Activated naive CD8-positive, alpha-beta T cell treated with anti-CD3 and anti-CD28 coated beads, Interleukin-2, amount 50 U/mL, for 16 hours (primary cell): ENCODE measurements at regions not wholly inside any gene's neighbourhood (a gene's known extent, or its start where the extent isn't known, plus 50 kb on each side); places are given as distances from the start of the nearest gene placed in this dataset.

ENCODE experiments used
- DNase-seq: peaks from one replicate; pipeline ENCODE4 v3.0.0-alpha.2; 2020; ENCODE audit warnings: low read depth, low spot score

DNA sequence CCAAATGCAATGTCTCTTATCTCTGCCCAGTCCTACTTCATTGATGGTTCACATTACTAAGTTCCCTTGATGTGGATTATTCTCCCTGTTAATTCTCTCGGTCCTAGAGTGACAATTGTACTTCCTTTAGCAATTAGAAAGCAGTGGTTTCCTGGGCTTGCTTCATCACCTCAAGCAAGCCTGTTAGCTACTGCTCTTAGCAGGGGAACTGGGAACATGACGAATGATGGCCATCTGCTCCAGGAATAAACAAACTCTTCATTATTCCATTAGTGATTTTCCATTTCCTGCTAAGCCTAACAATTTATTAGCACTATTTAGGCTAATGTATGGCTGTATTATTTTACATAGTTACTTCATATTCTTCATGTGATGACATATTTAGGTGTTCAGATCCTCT is 331.8 kb downstream of the MTX2 start:
- DNase-seq, result no peak

DNA sequence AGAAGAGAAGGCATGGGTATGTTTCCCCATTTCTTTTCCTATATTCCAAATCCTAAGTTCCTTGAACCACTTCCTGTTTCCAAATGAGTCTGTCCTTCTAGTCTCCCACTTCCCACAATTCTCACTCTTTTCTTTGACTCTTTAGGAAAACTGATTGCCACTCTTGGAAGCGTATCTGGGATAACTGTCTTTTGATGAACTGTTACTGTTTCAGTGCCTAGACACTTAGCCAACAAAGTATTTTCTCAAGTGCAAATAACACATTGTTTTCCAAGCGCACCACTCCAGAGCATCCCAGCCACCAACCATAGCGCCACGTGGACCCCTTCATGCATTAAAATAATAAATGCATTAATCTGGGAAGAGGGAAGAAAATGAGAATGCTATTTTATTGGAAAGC is 342.8 kb downstream of the MTX2 start:
- DNase-seq, result no peak

DNA sequence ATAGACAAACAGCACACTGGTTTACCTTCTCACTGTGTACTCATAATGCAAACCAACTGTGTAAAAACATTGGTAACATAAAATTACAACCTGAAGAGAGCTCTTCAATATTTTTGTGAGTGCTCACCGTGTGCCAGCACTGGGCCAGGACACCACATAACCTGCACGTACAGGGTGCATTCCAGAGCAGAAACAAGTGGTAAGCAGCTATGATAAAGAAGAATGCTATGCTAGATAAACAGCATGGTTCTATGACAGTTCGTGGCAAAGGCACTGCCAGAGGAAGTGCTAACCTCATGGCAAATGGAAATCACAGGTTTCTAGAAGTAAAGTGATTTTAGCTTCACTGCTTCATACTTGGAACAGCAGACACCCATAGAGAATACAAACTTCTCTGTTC is 343.5 kb downstream of the MTX2 start:
- no peak for DNase-seq

DNA sequence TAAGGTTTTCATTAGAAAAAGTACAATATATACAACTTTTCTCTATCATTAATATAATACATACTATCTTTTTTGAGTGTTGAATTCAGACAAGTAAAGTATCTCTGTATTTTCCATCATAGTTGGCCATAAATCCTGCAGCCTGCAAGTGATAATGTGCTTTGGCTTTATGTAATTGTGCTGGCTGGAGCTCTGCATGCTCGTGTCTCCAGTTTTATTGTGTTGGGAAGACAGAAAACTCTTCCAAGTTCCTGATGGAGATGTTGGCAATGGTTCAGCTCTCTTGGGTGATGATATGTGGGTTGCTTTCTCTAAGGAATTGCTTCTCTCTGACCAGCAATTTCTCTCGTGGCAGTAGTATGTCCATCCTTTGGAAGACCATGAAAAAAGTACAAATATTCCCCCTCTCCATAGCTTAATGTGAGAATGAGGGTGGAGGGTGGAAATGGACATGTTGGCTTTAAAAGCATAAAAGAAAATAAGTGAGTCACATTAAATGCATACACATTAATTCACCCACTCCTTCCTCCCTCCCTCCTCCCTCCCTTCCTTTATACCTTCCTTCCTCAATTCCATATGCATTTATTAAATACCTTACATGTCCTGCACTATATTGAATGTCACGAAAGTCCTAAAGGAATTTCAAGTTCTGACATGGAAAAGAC is 344.2 kb downstream of the MTX2 start:
- DNase-seq, result no peak

DNA sequence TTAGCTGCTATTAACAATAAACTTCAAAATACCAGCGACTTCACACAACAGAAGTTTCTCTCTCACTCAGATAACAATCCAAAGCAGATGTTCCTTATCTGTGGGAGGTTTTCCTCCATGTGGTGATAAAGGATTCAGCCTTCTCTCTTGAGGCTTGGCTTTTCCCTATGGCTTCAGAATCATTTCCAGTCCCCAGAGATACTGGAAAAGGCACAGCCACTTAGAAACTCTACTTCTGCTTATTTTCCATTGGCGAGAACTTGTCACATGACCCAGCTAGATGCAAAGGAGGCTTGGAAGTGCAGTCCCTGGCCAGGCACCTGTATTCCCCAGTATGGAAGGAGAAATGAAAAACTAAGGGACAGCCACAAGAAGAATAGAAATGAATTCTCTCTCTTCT is 344.8 kb downstream of the MTX2 start:
- no peak for DNase-seq

DNA sequence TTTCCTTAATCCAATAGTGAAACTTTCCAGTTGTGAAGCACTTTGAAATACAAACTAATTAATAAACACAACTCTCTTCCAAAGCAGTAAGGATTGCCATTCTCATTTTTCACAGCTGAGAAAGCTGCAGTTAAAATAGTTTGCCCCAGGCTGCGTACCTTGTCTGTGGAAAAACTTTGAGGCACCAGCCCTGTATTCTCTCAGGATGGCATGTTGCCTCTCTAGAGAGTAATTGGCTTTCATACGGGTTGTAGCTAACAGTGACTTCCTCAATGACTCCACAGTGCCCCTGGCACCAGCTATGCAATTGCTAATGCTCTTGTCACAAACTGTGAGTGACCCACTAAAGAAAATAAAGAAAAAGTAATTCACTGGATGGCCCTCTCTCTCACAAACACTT is 345.7 kb downstream of the MTX2 start:
- DNase-seq, result no peak

DNA sequence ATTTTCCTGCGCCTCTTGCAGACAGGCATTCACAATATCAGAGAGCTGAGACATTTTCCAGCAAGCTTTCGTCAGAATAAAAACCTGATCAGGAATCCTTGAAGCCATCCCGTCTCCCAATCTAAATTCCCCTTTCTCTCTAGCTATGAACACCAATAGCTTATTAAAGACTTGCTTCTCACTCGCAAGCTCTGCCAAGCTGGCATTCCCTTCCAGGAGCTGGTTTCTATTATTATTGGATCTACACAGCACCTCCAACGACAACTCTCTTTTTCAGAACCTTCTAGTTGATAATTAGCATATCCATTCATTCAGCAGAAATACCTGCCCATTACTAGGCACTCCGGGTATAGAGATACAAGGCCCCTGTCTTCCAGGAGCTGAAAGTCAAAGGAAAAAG is 350.3 kb downstream of the MTX2 start:
- no peak for DNase-seq

DNA sequence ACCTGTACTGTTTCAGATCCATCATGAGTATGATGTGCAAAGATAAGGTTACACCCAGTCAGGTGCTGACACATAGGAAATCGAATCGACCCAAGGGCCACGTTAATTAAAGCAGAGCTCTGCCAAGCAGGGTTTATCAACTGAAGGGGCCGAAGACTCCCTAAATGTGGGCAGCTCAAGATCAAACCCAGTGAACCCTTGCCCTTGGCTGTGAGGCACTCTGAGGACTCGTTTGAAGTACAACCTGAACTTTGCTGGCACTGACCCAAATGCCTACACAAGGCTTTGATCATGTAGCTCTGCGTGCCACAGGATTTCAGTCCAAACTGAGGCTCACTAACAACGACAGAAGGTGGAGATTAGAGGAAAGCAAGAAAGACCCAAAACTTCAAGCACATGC is 352.1 kb downstream of the MTX2 start:
- no peak for DNase-seq

DNA sequence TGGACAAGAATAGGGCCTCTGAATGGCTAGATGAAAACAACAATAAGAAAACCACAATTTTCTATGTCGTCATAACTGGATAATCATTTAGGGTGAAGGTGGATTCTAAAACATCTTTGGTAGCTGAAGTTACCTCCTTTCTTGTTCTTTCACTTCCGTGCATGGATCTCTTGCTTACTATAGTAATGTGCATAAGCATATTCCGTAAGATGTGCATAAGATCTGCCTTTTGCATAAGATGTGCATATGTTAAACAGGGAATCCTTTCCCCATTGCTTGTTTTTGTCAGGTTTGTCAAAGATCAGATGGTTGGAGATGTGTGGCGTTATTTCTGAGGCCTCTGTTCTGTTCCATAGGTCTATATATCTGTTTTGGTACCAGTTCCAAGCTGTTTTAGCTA is 353.6 kb downstream of the MTX2 start:
- no peak for DNase-seq

DNA sequence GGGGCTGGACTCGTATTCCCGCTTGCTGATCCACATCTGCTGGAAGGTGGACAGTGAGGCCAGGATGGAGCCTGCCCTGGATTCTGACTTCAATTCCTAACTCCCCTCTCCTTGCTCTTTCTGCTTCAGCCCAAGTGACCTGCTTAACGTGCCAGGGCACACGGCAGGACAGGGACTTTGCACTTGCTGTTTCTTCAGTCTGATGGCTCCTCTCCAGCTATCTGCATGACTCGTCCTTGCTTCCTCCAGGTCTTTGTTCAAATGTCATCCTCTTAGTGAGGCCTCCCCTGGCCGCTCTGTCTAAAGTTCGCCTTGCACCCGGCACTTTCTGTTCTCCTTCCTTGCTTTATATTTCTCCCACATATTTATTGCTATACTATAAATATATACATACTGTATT is 357.6 kb downstream of the MTX2 start:
- DNase-seq, result no peak

DNA sequence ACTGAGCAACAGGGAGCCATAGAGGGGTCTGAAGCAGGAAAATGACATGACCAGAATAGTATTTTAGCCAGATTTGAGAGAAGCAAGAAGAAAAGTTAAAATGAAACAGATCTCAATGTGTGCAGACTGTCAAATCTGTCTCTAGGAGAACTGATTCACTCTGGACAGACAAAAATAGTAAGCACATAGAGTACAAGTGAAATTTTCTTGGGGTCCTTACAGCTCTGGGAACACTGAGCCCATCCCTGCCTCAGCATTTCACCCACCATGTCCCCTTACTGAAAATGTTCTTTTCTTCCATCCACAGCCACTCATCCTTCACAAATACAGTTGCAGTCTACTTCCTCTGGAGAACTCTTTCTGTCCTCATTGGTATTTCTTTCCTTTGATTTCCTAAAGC is 359.2 kb downstream of the MTX2 start:
- DNase-seq, result no peak

DNA sequence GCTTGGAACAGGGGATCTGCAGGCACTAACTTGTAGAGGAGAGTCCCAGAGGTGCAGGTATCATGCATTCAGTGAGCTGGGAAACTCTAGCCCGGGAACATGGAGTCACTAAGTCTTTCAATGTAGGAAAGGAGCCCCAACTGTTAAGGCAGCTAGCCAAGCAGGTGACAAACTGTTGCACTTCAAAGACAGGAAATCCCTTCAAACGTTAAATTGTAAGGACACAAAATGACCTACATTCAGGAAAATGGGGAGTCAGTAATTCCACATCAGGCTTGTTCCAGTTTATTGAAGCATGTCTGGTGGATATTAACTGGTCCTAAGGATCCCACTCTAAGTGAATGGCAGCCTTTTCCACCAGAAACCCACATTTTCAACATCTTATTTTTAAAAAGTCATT is 364.5 kb downstream of the MTX2 start:
- DNase-seq, result no peak

DNA sequence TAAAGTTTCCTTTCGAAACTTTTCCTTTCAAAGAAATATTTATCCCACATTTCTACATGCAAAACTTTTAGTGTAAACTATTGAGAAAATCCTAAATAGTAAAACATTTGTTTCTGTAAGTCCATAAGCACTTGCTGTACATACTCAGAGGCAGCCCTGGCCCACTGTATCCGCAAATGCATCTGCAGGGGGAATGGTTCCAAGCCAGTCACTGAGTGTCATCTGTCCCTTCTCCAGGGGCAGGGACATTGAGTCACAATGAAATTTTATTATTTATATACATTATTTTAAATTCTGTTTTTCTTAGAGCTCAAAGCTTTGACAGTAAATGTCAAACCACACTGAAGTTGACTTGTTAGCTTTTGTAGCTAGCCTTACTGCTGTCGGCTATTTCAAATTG is 367.2 kb downstream of the MTX2 start:
- no peak for DNase-seq

DNA sequence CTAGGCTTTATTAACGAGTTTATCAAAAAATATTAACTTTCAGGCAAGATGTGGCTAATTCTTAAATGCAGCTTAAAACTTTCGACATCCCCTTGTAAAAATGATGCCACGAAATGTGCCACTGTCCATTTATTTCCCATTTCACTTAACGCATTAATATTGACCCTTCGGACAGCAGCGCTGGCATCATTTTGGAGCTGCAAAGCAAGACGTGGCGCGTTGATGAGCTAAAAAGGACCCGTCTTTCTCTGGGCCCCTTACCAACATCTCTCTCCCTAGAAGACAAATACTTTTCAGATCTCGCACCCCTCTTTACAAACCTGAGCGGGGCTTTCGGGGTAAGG is 367.9 kb downstream of the MTX2 start:
- no peak for DNase-seq

DNA sequence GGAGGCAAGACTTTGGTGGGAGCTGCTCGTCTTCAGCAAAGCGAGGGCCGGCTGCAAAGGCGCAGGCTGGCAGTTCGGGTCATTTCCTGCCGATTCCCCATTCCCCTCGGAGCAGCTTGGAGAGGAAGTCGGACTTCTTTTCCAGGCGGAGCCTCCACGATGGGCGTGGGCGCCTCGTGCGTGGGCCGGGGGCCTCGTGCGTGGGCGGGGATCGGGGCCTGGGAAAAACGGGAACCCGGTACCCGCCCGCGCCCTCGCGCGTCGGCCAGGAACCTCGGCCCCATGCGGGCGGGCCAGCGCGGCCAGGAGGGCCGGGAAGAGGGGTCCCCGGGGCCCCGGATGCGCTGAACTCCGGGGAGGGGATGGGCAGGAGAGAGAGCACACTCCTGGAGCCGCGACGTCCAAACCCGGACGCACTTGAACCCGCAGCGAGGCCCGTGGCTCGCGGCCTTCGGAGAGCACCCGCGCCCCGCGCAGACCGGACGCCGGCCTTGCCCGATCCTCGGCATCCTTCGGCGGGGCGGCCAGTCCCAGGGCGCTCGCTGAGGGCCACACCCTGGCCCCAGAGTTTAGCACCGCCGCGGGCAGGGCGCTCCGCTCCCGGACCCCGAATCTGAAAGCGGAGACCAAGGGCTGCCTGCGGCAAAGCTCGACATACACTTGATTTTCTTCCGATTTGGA is 368.4 kb downstream of the MTX2 start:
- DNase-seq, result no peak

DNA sequence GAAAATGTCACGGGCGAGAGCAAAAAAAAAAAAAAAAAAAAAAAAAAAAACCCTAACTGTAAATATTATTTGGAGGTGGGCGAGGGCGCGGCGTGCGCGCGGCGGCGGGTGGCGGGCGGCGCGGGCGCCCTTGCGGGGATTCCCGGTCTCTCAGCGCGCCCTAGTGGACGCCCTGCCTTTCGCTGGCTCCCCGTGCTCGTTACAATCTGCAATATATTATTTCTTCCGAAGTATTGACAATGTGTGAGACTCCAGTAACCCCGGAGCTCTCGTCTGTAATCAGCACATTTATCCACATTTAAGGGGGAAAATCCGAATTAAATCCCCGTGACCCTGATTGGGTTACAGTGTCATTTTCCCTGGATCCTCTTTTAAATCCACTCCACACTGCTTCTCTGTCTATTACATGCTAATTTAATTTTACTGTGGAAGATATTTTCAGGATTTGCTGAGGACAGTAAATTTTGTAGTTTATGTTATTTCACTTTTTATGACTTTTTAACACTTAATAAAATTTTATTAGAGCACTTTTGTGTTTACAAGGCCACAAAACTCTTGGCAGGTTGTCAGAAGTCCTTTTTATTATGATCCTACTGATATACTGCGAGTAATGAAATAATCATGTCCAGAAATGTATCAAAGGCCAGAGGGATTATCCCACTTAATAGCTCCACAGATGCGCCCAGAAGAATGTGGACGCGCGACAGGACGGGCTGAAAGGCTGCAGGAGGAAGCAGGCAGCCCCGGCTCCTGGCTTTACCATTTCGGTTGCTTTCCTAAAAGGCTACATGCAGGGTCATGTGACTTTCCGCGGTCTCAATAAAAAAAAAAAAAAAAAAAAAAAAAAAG is 369.1 kb downstream of the MTX2 start:
- peak; percentile 18 for DNase-seq

DNA sequence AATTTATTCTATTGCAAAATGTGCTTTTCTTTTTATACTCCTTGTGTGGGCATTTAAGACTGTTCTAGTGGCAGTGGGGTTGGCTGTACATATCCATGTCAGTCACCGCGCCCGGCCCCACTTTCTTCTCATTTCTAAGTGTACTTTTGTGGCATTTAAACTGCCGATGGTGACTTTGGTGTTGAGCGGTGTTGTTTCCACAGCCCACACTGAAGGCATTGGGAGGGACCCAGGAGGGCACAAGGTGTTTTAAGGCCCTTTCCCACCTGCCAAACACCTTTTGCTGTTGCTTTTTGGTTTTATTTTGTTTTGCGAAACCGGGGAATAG is 369.7 kb downstream of the MTX2 start:
- no peak for DNase-seq

DNA sequence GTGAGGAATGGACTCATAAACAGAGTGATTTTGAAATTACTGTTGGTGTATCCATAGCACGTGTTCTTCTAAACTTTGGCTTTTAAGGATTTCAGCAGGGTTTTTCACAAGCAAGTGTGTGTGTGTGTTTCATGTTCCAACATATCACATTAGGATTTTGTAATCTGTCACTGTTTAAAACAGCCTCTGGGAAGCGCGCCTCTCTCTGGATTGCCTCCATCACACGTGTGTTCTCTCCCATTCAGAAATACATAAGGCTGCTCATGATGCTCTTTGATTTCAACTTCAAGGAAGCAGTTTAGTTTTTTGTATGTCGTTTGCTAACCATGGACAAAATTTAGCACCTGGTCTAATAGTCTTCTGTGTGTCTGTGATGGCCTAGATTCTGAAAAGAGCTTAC is 370.4 kb downstream of the MTX2 start:
- no peak for DNase-seq

DNA sequence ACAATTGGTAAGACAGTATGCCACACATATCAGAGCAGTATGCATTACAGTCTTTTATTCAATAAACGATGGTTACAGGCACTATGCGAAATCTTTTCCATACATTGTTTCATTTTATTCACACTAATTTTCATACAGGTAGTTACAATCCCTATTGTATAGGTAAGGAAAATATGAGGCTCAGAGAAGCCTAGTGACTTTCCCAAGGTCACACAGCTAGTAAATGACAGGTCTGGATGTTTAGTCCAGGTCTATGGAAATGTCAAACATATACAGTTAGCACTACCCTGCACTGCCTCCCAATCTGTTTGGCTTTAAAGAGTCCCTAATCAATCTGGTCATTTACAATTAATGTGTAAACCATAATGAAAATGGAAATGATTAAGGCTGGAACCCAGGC is 372.2 kb downstream of the MTX2 start:
- DNase-seq, result no peak

DNA sequence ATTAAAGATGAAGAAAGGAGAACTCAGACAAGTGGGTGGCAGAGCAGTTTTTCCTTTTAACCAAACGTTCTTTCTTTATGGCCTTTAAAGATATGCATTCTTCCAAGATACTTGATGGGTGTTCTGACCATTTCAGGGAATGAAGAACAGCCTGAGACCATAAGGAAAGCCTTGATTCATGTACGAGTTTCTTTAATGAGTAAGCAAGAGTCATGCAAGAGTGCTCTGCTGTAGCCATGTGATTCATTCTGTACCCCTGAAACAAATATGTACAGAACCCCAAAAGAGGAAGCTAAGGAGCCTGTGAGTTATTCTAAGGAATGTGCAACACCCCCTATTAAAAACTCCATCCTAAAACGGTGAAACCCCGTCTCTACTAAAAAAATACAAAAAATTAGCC is 372.8 kb downstream of the MTX2 start:
- DNase-seq, result no peak

DNA sequence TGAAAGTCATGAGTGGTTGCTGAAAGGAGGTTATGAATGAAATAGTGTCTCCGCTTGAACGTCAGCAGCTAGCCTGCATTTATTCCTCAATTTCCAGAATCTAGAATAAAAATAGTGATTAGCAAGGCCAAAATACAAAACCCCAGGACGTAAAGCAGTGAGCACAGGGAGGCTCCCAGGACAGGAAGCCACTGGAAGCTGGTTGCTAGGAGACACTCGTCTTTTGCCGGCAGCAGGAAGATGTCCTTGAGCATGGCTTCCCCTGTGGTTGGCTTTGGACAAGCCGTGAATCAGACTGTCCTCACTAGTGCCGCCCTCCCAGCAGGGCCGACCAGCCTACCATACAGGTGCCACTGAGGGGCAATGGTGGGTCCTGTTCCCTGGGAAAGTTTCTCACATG is 374.4 kb downstream of the MTX2 start:
- DNase-seq, result no peak

DNA sequence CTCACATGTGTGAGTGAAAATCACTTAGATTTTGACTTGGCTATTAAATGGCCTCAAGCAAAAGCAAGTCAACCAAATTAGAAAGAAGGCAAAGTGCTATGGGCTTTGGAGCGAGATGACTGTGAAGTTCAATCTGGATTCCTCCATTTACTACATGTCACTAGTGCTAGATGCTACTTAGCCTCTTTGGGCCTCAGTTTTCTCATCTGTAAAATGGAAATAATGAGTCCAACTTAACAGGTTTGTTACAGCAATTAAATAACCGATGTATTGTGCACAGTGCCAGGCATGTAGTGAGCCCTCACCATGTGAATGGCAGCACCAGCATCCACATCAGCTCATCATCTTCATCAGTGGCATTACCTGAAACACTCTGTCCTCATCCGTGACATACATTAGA is 376.3 kb downstream of the MTX2 start:
- no peak for DNase-seq

DNA sequence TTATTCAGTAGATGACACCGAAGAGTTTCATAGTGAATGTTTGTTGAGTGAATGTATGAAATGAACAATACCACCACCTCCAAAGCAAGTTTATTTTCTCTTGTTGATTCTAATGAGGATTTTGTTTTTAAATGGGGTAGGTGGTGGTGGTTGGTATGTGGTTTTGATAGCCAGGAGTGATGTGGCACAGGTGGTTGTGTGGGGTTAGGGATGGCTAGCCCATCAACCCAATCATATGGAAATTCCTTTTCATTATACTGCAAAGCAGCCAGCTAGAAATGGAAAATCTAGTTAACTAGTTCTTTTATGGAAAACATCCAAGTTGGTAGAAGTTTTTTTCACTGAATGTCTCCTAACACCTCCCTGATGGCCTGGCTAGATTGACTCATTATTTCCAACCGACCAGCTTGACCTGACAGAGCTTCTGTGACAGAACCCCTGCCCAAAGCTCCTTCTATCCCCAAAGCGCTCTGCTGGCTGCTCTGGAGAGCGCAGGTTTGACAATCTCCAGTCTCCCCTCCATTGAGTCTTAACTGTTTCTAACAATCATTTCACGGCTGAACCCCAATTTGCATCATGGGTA is 376.9 kb downstream of the MTX2 start:
- no peak for DNase-seq
